Stomach (tissue), 8 donors: ENCODE measurements at regions not wholly inside any gene's neighbourhood (a gene's known extent, or its start where the extent isn't known, plus 50 kb on each side); places are given as distances from the start of the nearest gene placed in this dataset.

Experiments used
- DNase-seq, 2 donors: peaks; one replicate each; pipeline versions ENCODE4 v3.0.0 to v3.0.0-alpha.2; 2013 to 2019
- H3K27ac ChIP-seq, 5 donors: fragments of 200-600 bp in 4 of 5; sonication (generic) in 4 of 5; one replicate each; pipeline ENCODE4 v1.5.1; 2013 to 2019; ENCODE audit warnings: mild to moderate bottlenecking in 1 of 5, moderate library complexity in 1 of 5
- H3K27me3 ChIP-seq, 3 donors: fragments of 200-600 bp; sonication (generic); one replicate each; pipeline ENCODE4 v1.5.1; 2017 to 2019; ENCODE audit warnings: mixed run types in 1 of 3
- H3K36me3 ChIP-seq, 4 donors: fragments of 200-600 bp; sonication (generic); 1 replicate in 3 of 4; 2 replicates in 1 of 4; pipeline ENCODE4 v1.5.1; 2016 to 2019
- H3K4me1 ChIP-seq, 4 donors: fragments of 200-600 bp; sonication (generic); one replicate each; pipeline ENCODE4 v1.5.1; 2016 to 2019
- H3K4me3 ChIP-seq, 4 donors: fragments of 200-600 bp; sonication (generic) in 3 of 4; one replicate each; pipeline ENCODE4 v1.5.1; 2016 to 2019; ENCODE audit warnings: mild to moderate bottlenecking in 1 of 4
- H3K9me3 ChIP-seq, 4 donors: fragments of 200-600 bp; sonication (generic); one replicate each; pipeline ENCODE4 v1.5.1; 2016 to 2019
- EP300 ChIP-seq: sonication (generic); formaldehyde crosslinking; IDR thresholded peaks from one replicate; pipeline ENCODE4 v1.6.1; 2017; ENCODE audit warnings: antibody characterized with exemption
- POLR2A ChIP-seq, 4 donors: fragments of 450-650 bp; IDR thresholded peaks; one replicate each; pipeline ENCODE4 v1.6.1; 2016; ENCODE audit warnings: antibody characterized with exemption in 4 of 4, control low read depth in 2 of 4, mild to moderate bottlenecking in 1 of 4, moderate library complexity in 1 of 4
- POLR2AphosphoS5 ChIP-seq, 3 donors: sonication (generic); formaldehyde crosslinking; IDR thresholded peaks; one replicate each; pipeline ENCODE4 v1.6.1; 2016; ENCODE audit warnings: antibody characterized with exemption in 3 of 3
- WGBS, 5 donors: extraction: QIAGEN DNeasy Blood & Tissue Kit in 3 of 5; methylation state at CpG; one replicate each; pipeline versions ENCODE4 v1.1.5 to v1.1.7; 2013 to 2018; 5-methylcytosine and 5-hydroxymethylcytosine counted together
- intact Hi-C: fragments of 100-400 bp; cut with DNase I; formaldehyde crosslinking; loops from one replicate; pipeline ENCODE4 v1.15.1; 2023; ENCODE audit warnings: low total_unique reads
- TF ChIP-seq, protein P1 (sequence below), 7 experiments: fragments of 450-650 bp in 4 of 7; fragments of 200-600 bp in 3 of 7; sonication (generic) in 3 of 7; IDR thresholded peaks; one replicate each; pipeline ENCODE4 v1.5.1; 2016 to 2019; ENCODE audit warnings: antibody characterized with exemption in 7 of 7, control low read depth in 2 of 7, mild to moderate bottlenecking in 1 of 7
- donor health status: healthy with polysubstance abuse.
- donor health status: Bipolar disorder and iron deficiency.
- donor health status: healthy.

DNA sequence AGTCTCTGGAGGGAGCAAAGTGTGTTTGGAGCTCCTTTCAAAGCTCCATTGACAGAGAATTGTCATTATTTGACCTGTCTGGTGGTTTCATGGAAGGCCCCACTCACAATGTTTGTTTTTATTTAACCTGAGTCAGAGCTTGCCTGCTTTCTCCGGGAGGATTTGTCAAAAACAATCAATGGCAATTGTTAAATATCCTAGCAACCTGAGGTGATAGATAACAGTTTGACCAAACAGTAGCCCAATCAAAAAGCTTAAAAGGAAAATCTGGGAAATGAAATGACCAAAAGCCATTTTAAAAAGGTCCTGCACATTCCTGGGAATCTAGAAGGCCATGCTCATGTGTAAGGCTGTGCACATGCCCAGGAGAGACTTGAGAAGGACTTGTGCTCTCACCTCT is 177.2 kb upstream of the POC5 start:
- H3K36me3 ChIP-seq: no peaks in the 10 kb centered on the region
- H3K4me3 ChIP-seq: no peak overlapping the region
- intact Hi-C loops: no loop called here
- no peaks in the 10 kb centered on the region for H3K4me1 ChIP-seq
- peaks cover 0 to 11% (median 5%) of the 10 kb centered on the region in 4 donors for H3K9me3 ChIP-seq
- H3K27ac ChIP-seq: no peak overlapping the region
- TF ChIP-seq, protein P1, sequence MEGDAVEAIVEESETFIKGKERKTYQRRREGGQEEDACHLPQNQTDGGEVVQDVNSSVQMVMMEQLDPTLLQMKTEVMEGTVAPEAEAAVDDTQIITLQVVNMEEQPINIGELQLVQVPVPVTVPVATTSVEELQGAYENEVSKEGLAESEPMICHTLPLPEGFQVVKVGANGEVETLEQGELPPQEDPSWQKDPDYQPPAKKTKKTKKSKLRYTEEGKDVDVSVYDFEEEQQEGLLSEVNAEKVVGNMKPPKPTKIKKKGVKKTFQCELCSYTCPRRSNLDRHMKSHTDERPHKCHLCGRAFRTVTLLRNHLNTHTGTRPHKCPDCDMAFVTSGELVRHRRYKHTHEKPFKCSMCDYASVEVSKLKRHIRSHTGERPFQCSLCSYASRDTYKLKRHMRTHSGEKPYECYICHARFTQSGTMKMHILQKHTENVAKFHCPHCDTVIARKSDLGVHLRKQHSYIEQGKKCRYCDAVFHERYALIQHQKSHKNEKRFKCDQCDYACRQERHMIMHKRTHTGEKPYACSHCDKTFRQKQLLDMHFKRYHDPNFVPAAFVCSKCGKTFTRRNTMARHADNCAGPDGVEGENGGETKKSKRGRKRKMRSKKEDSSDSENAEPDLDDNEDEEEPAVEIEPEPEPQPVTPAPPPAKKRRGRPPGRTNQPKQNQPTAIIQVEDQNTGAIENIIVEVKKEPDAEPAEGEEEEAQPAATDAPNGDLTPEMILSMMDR (IDR thresholded peaks at IDR 0.05): no peak
- TF ChIP-seq POLR2AphosphoS5 (IDR thresholded peaks at IDR 0.05) (no peak), POLR2A (IDR thresholded peaks at IDR 0.05) (no peak), EP300 (no peak)
- no peak for DNase-seq
- H3K27me3 ChIP-seq: no peaks in the 10 kb centered on the region
- WGBS, 5 donors: 24 to 64% (median 40%) methylated on average over 1 of the region's 1 CpG

DNA sequence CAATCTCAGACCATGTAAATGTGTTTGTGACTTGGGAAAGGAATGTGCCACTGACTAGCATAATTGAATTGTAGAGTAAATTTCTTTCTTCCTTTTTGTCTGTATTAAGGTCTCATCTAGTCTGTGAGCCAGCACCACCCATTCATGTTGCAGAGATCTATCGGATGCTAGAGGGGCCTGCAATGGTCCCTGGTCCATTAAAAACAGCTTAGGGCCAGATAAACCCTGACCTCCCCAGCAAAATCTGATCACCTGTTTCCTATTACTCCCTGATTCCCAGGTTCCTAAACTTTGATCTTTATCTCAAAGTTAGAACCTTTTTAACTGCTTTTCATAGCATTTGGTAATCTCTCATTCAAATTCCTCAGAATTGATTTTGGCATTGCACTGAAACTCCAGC is 174.5 kb upstream of the POC5 start:
- Histone ChIP-seq H3K9me3 (peaks cover 0 to 11% (median 5%) of the 10 kb centered on the region in 4 donors), H3K27ac (no peak overlapping the region), H3K27me3 (no peaks in the 10 kb centered on the region), H3K4me3 (no peak overlapping the region), H3K4me1 (no peaks in the 10 kb centered on the region), H3K36me3 (no peaks in the 10 kb centered on the region)
- intact Hi-C loops: no loop called here
- no peak for DNase-seq
- no peak for TF ChIP-seq POLR2AphosphoS5 (IDR thresholded peaks at IDR 0.05)
- WGBS, 5 donors: 56 to 82% (median 63%) methylated on average over 1 of the region's 1 CpG

DNA sequence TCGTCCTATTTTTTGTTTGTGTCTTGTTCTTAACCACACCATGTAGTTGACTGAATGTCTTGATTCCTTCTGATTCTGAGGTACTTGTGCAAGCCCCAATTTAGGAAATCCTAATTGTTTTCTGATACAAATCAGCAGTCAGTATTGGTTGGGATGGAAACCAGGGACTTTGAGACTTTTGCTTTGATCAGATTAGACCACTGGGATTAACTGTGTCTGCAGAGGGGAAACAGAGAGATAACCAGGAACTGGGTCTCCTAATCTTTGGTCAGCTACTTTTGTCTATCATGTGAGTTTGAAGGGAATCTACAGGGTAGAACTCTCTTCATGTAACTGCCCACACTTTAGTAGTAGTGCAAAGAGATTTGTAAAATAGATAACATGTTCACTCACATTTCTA is 173.8 kb upstream of the POC5 start:
- Histone ChIP-seq H3K4me3 (no peak overlapping the region), H3K27me3 (no peaks in the 10 kb centered on the region), H3K27ac (no peak overlapping the region), H3K9me3 (peaks cover 0 to 11% (median 5%) of the 10 kb centered on the region in 4 donors), H3K36me3 (no peaks in the 10 kb centered on the region), H3K4me1 (no peaks in the 10 kb centered on the region)
- TF ChIP-seq, protein P1 (IDR thresholded peaks at IDR 0.05): no peak
- no peak for TF ChIP-seq POLR2AphosphoS5 (IDR thresholded peaks at IDR 0.05)
- no peak for TF ChIP-seq EP300
- TF ChIP-seq POLR2A (IDR thresholded peaks at IDR 0.05): no peak
- intact Hi-C loops: no loop called here
- 59 to 79% (median 69%) methylated on average over 1 of the region's 1 CpG for WGBS, 5 donors
- no peak for DNase-seq

DNA sequence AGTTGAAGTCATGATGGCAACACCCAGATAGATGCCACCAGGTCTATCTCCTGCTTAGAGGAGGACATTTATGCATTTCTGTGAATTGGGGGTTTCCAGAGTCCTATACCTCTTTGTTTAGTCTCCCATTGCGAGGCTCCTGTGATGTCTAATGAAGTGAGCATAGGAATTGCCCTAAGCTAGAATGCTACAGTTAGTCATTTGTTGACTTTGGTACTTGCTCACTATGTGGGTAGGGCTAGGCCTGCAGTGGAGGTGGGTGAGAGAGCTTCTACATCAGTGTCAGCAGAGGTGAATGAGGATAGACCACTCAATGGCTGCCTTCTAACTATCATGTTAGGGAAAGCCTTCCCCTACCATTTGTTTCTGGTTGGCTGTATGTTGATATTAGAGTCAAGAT is 173.3 kb upstream of the POC5 start:
- Histone ChIP-seq H3K27ac (no peak overlapping the region), H3K4me3 (no peak overlapping the region), H3K9me3 (peaks cover 0 to 11% (median 5%) of the 10 kb centered on the region in 4 donors), H3K27me3 (no peaks in the 10 kb centered on the region), H3K36me3 (no peaks in the 10 kb centered on the region), H3K4me1 (no peaks in the 10 kb centered on the region)
- intact Hi-C loops: no loop called here
- TF ChIP-seq, protein P1 (IDR thresholded peaks at IDR 0.05): no peak
- TF ChIP-seq POLR2AphosphoS5 (IDR thresholded peaks at IDR 0.05) (no peak), EP300 (no peak), POLR2A (IDR thresholded peaks at IDR 0.05) (no peak)
- no peak for DNase-seq
- 60 to 86% (median 74%) methylated on average over 1 of the region's 1 CpG for WGBS, 5 donors

DNA sequence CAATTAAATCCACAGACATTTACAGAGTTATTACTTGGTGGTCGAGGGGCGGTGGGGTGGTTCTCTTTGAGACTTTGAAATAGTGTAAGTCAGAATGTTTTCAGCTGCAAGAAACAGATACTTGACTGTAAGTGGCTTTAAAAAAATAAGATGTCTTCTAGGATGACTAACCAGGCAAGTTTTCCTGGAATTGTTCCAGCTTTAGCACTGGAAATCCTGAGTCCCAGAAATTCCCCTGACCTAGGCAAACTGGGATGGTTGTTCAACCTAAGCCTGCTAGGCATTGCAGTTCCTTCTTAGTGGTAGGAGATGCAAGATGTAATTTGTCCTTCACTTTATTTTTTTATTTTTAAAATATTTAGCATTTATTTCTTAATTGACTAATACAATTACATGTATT is 169.5 kb upstream of the POC5 start:
- no peak for DNase-seq
- Histone ChIP-seq H3K27ac (no peak overlapping the region), H3K4me1 (no peaks in the 10 kb centered on the region), H3K36me3 (no peaks in the 10 kb centered on the region), H3K27me3 (no peaks in the 10 kb centered on the region), H3K4me3 (no peak overlapping the region), H3K9me3 (no peaks in the 10 kb centered on the region)
- TF ChIP-seq EP300 (no peak), POLR2AphosphoS5 (IDR thresholded peaks at IDR 0.05) (no peak), POLR2A (IDR thresholded peaks at IDR 0.05) (no peak)
- TF ChIP-seq, protein P1 (IDR thresholded peaks at IDR 0.05): no peak
- intact Hi-C loops: no loop called here
- WGBS, 5 donors: 65 to 78% (median 76%) methylated on average over 2 of the region's 2 CpGs
